ENCODE measurements at regions not wholly inside any gene's neighbourhood (a gene's known extent, or its start where the extent isn't known, plus 50 kb on each side); places are given as distances from the start of the nearest gene placed in this dataset.
"Not testable (repeated sequence)": the region's sequence is repeated elsewhere in the genome, so short reads cannot be mapped to it uniquely, and the experiment has no call there.

DNA sequence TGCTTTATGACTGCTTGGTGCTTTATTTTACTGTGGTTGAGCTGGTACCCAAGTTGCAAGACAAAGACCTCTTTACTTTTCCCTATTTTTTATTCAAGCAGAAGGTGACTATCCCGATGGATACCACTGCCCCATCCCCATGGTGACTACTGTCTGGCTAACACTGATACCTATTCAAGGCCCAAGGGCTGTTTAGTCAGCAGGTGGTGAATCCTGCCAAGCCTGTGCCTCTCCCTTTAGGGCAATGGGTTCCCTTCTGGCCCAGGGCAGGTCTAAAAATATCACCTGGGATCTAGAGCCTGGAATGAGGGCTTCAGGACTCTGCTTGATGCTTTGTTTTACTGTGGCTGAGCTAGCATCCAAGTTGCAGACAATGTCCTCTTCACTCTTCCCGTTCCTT, 510.0 kb upstream of the GRAMD2B start:
- 92 to 97% methylated on average over 2 of the region's 2 CpGs for WGBS, 2 experiments
- no peaks in the 10 kb centered on the region for H3K4me1 ChIP-seq (ENCODE audit: control insufficient read depth, insufficient read depth, low read length)

DNA sequence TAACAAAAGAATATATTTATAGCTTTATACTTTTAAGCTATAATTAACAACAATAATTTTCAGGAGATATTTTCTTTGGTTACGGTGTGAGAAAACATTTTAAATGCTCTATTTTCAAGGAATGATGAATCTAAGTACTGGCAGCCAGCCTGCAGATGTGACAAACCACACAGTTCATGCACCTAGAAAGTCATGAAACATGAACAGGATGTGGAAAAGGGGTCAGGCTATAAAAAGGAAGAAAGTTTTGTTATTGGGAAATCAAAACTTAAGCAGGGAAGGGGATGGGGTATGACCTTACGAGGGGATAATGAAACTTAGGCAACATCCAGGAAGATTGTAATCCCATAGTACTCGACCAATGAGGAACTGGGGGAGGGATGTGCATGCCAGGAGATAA, 508.7 kb upstream of the GRAMD2B start:
- Histone ChIP-seq H3K36me3 (ENCODE audit: control insufficient read depth, insufficient read depth, low read length) (no peaks in the 10 kb centered on the region), H3K4me1 (ENCODE audit: control insufficient read depth, insufficient read depth, low read length) (no peaks in the 10 kb centered on the region), H3K9me3 (ENCODE audit: control insufficient read depth, low read length) (peaks cover 4% of the 10 kb centered on the region), H3K27ac (ENCODE audit: insufficient read depth, low read depth, low read length, poor library complexity, severe bottlenecking) (no peak overlapping the region), H3K4me3 (ENCODE audit: insufficient read depth, low read depth, low read length) (no peak overlapping the region), H3K27me3 (ENCODE audit: control insufficient read depth, insufficient read depth, low read length, poor library complexity, severe bottlenecking) (no peaks in the 10 kb centered on the region)
- 94 to 95% methylated on average over 3 of the region's 3 CpGs for WGBS, 2 experiments

More for the DNA sequence above, 510.0 kb upstream of the GRAMD2B start:
- Histone ChIP-seq H3K4me3 (ENCODE audit: insufficient read depth, low read depth, low read length) (no peak overlapping the region), H3K27me3 (ENCODE audit: control insufficient read depth, insufficient read depth, low read length, poor library complexity, severe bottlenecking) (no peaks in the 10 kb centered on the region), H3K36me3 (ENCODE audit: control insufficient read depth, insufficient read depth, low read length) (no peaks in the 10 kb centered on the region), H3K27ac (ENCODE audit: insufficient read depth, low read depth, low read length, poor library complexity, severe bottlenecking) (no peak overlapping the region), H3K9me3 (ENCODE audit: control insufficient read depth, low read length) (peaks cover 4% of the 10 kb centered on the region)

DNA sequence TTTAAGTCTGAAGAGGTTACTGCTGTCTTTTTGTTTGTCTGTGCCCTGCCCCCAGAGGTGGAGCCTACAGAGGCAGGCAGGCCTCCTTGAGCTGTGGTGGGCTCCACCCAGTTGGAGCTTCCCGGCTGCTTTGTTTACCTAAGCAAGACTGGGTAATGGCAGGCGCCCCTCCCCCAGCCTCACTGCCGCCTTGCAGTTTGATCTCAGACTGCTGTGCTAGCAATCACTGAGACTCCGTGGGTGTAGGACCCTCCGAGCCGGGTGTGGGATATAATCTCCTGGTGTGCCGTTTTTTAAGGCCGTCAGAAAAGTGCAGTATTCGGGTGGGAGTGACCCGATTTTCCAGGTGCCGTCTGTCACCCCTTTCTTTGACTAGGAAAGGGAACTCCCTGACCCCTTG, 499.3 kb upstream of the GRAMD2B start:
- H3K27ac ChIP-seq (ENCODE audit: insufficient read depth, low read depth, low read length, poor library complexity, severe bottlenecking); H3K4me1 ChIP-seq (ENCODE audit: control insufficient read depth, insufficient read depth, low read length); H3K36me3 ChIP-seq (ENCODE audit: control insufficient read depth, insufficient read depth, low read length); H3K27me3 ChIP-seq (ENCODE audit: control insufficient read depth, insufficient read depth, low read length, poor library complexity, severe bottlenecking); H3K9me3 ChIP-seq (ENCODE audit: control insufficient read depth, low read length); H3K4me3 ChIP-seq (ENCODE audit: insufficient read depth, low read depth, low read length): not testable (repeated sequence)
- 94 to 95% methylated on average over 11 of the region's 11 CpGs for WGBS, 2 experiments

DNA sequence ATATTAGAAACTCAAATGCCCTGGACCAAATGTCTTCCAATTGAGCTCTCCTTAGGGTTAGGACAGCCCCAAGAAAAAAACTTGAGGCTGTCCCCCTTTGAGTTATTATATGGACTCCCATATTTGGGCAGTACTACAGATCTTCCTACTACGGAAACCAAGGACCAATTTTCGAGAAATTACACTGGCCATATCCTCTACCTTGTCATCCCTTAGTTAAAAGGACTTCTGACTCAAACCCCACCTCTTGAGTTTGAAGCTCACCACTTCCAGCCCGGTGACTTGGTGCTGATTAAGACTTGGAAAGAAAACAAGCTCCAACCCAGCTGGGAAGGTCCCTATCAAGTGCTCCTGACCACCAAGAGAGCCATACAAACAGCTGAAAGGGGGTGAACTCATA, 497.0 kb upstream of the GRAMD2B start:
- Histone ChIP-seq H3K27me3 (ENCODE audit: control insufficient read depth, insufficient read depth, low read length, poor library complexity, severe bottlenecking) (no peaks in the 10 kb centered on the region), H3K4me1 (ENCODE audit: control insufficient read depth, insufficient read depth, low read length) (no peaks in the 10 kb centered on the region), H3K27ac (ENCODE audit: insufficient read depth, low read depth, low read length, poor library complexity, severe bottlenecking) (no peak overlapping the region), H3K4me3 (ENCODE audit: insufficient read depth, low read depth, low read length) (no peak overlapping the region), H3K36me3 (ENCODE audit: control insufficient read depth, insufficient read depth, low read length) (no peaks in the 10 kb centered on the region), H3K9me3 (ENCODE audit: control insufficient read depth, low read length) (no peaks in the 10 kb centered on the region)
- 86 to 93% methylated on average over 3 of the region's 3 CpGs for WGBS, 2 experiments

- Histone ChIP-seq H3K4me1 (ENCODE audit: control insufficient read depth, insufficient read depth, low read length) (no peaks in the 10 kb centered on the region), H3K36me3 (ENCODE audit: control insufficient read depth, insufficient read depth, low read length) (no peaks in the 10 kb centered on the region), H3K27me3 (ENCODE audit: control insufficient read depth, insufficient read depth, low read length, poor library complexity, severe bottlenecking) (no peaks in the 10 kb centered on the region), H3K27ac (ENCODE audit: insufficient read depth, low read depth, low read length, poor library complexity, severe bottlenecking) (no peak overlapping the region), H3K9me3 (ENCODE audit: control insufficient read depth, low read length) (no peaks in the 10 kb centered on the region), H3K4me3 (ENCODE audit: insufficient read depth, low read depth, low read length) (no peak overlapping the region)
- 93 to 95% methylated on average over 6 of the region's 6 CpGs for WGBS, 2 experiments
Measured at GRCh38 chr5:125928663-125929062, 494.5 kb upstream of the GRAMD2B start.

DNA sequence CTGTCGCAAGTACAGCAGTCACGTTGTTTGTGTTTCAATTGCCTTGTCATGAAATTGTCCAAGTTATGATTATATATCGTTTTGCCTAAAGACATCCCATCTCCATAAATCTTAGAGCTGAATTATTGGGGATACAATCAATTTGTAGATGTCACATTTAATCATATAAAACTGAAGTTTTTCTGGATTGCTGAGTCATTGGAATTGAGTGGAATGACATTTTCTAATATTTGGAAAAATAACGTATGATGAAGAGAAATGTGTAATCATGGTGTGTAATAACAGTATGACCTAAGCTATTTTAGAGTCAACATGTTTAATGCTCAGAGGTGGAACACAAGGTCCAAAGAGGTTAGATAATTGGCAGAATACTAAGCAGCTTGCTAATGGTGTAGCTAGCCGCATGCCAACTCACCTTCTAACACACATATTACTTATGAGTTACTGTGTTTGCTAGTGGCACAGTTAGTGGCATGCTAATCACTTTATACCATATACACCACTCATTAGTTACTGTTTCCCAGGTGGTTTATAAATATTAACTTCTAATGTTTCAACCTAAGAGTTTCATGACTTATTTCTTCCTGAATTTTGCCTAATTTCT, 473.1 kb upstream of the GRAMD2B start:
- no peaks in the 10 kb centered on the region for H3K27me3 ChIP-seq (ENCODE audit: control insufficient read depth, insufficient read depth, low read length, poor library complexity, severe bottlenecking)
- H3K36me3 ChIP-seq (ENCODE audit: control insufficient read depth, insufficient read depth, low read length) = no peaks in the 10 kb centered on the region
- H3K4me1 ChIP-seq (ENCODE audit: control insufficient read depth, insufficient read depth, low read length) = no peaks in the 10 kb centered on the region
- H3K27ac ChIP-seq (ENCODE audit: insufficient read depth, low read depth, low read length, poor library complexity, severe bottlenecking) = no peak overlapping the region
- WGBS, 2 experiments = 96 to 99% methylated on average over 4 to 5 of the region's 5 CpGs
- no peaks in the 10 kb centered on the region for H3K9me3 ChIP-seq (ENCODE audit: control insufficient read depth, low read length)
- no peak overlapping the region for H3K4me3 ChIP-seq (ENCODE audit: insufficient read depth, low read depth, low read length)

- WGBS, 2 experiments = 95 to 96% methylated on average over 1 of the region's 1 CpG
- Histone ChIP-seq H3K4me1 (ENCODE audit: control insufficient read depth, insufficient read depth, low read length) (no peaks in the 10 kb centered on the region), H3K9me3 (ENCODE audit: control insufficient read depth, low read length) (no peaks in the 10 kb centered on the region)
Measured at GRCh38 chr5:125961150-125961549, 462.1 kb upstream of the GRAMD2B start.

GRCh38 chr5:125965577-125965976, 457.6 kb upstream of the GRAMD2B start:
- Histone ChIP-seq H3K36me3 (ENCODE audit: control insufficient read depth, insufficient read depth, low read length) (no peaks in the 10 kb centered on the region), H3K9me3 (ENCODE audit: control insufficient read depth, low read length) (peaks cover 2% of the 10 kb centered on the region), H3K27me3 (ENCODE audit: control insufficient read depth, insufficient read depth, low read length, poor library complexity, severe bottlenecking) (no peaks in the 10 kb centered on the region), H3K4me3 (ENCODE audit: insufficient read depth, low read depth, low read length) (no peak overlapping the region), H3K27ac (ENCODE audit: insufficient read depth, low read depth, low read length, poor library complexity, severe bottlenecking) (no peak overlapping the region), H3K4me1 (ENCODE audit: control insufficient read depth, insufficient read depth, low read length) (no peaks in the 10 kb centered on the region)
- WGBS, 2 experiments = 92 to 96% methylated on average over 3 to 4 of the region's 4 CpGs

More at GRCh38 chr5:125961150-125961549, 462.1 kb upstream of the GRAMD2B start:
- H3K4me3 ChIP-seq (ENCODE audit: insufficient read depth, low read depth, low read length) = no peak overlapping the region
- H3K36me3 ChIP-seq (ENCODE audit: control insufficient read depth, insufficient read depth, low read length) = no peaks in the 10 kb centered on the region
- H3K27me3 ChIP-seq (ENCODE audit: control insufficient read depth, insufficient read depth, low read length, poor library complexity, severe bottlenecking) = no peaks in the 10 kb centered on the region
- H3K27ac ChIP-seq (ENCODE audit: insufficient read depth, low read depth, low read length, poor library complexity, severe bottlenecking) = no peak overlapping the region

GRCh38 chr5:125967576-125967975, 455.6 kb upstream of the GRAMD2B start:
- Histone ChIP-seq H3K27ac (ENCODE audit: insufficient read depth, low read depth, low read length, poor library complexity, severe bottlenecking) (no peak overlapping the region), H3K36me3 (ENCODE audit: control insufficient read depth, insufficient read depth, low read length) (no peaks in the 10 kb centered on the region), H3K4me3 (ENCODE audit: insufficient read depth, low read depth, low read length) (no peak overlapping the region), H3K4me1 (ENCODE audit: control insufficient read depth, insufficient read depth, low read length) (no peaks in the 10 kb centered on the region), H3K27me3 (ENCODE audit: control insufficient read depth, insufficient read depth, low read length, poor library complexity, severe bottlenecking) (no peaks in the 10 kb centered on the region), H3K9me3 (ENCODE audit: control insufficient read depth, low read length) (peaks cover 2% of the 10 kb centered on the region)

DNA sequence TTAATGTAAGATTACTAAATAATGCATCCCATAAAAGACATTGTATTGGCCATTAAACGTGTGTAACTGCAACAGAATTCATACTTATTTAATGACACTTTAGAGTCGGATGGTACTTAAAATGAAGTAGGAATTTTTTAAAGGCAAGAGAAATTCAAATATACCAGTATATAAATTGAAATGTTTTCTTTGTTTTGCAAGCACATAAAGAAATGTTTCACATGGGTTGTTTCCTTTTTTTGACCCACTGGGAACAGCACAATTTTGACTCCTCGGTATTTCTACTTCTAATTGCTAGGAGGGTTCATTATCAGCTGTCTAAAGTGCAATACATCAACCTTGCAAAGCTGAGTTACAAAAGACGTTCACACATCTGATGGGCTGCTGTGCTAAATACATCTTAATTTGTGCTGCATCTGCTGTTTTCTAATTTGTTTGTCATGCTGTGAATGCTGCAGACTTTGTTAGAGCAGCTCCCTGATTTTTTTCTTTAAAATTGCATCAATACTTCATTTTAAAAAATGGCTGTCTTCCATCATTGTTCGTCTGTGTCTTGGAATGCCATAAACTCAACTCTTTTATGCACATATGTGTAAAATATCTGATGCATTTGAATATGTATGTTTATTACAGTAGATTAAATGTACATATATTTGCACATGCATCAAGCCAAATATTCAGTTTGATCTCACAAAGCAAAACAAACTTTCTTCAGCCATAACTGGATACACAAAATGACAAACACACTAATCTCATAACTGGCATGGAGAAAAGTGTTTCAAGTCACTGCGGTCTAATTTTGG, 454.0 kb upstream of the GRAMD2B start:
- Histone ChIP-seq H3K27ac (ENCODE audit: insufficient read depth, low read depth, low read length, poor library complexity, severe bottlenecking) (no peak overlapping the region), H3K36me3 (ENCODE audit: control insufficient read depth, insufficient read depth, low read length) (no peaks in the 10 kb centered on the region), H3K4me1 (ENCODE audit: control insufficient read depth, insufficient read depth, low read length) (no peaks in the 10 kb centered on the region), H3K4me3 (ENCODE audit: insufficient read depth, low read depth, low read length) (no peak overlapping the region), H3K27me3 (ENCODE audit: control insufficient read depth, insufficient read depth, low read length, poor library complexity, severe bottlenecking) (no peaks in the 10 kb centered on the region), H3K9me3 (ENCODE audit: control insufficient read depth, low read length) (peaks cover 2% of the 10 kb centered on the region)
- WGBS, 2 experiments = 92 to 96% methylated on average over 3 to 4 of the region's 6 CpGs

Measured in ectodermal cell (in vitro differentiated cells).